Neural cell (in vitro differentiated cells): ENCODE measurements at regions not wholly inside any gene's neighbourhood (a gene's known extent, or its start where the extent isn't known, plus 50 kb on each side); places are given as distances from the start of the nearest gene placed in this dataset.

Experiments used
- EP300 ChIP-seq: fragments of 450-650 bp; conservative IDR thresholded peaks from 2 replicates; pipeline ENCODE4 v1.6.1; 2014; ENCODE audit warnings: antibody characterized with exemption, mild to moderate bottlenecking, moderate library complexity; ENCODE audit not compliant: poor library complexity, severe bottlenecking
- EZH2 ChIP-seq: fragments of 200-600, 300-800 bp; shearing (Covaris generic), sonication (generic); IDR thresholded peaks from 2 replicates; pipeline ENCODE4 v1.6.1; 2014; ENCODE audit warnings: antibody characterized with exemption, low read length, borderline replicate concordance, mild to moderate bottlenecking; ENCODE audit not compliant: insufficient read depth, poor library complexity, severe bottlenecking
- POLR2AphosphoS5 ChIP-seq: IDR thresholded peaks from 2 replicates; pipeline ENCODE4 v1.6.1; 2012
- RAD21 ChIP-seq: fragments of 450-650 bp; conservative IDR thresholded peaks from 2 replicates; pipeline ENCODE4 v1.6.1; 2014; ENCODE audit warnings: antibody characterized with exemption, mild to moderate bottlenecking, moderate library complexity
- SMC3 ChIP-seq: fragments of 450-650 bp; conservative IDR thresholded peaks from 2 replicates; pipeline ENCODE4 v1.6.1; 2014; ENCODE audit warnings: antibody characterized with exemption, mild to moderate bottlenecking, moderate library complexity; ENCODE audit not compliant: poor library complexity
- TAF1 ChIP-seq: IDR thresholded peaks from 2 replicates; pipeline ENCODE4 v1.6.1; 2012; ENCODE audit warnings: low read depth
- TF ChIP-seq, protein P1 (sequence below): IDR thresholded peaks from 2 replicates; pipeline ENCODE4 v1.6.1; 2012; ENCODE audit warnings: borderline replicate concordance
- TF ChIP-seq, protein P2 (sequence below): fragments of 450-650 bp; IDR thresholded peaks from 2 replicates; pipeline ENCODE4 v1.5.1; 2014; ENCODE audit warnings: antibody characterized with exemption, mild to moderate bottlenecking, moderate library complexity; ENCODE audit not compliant: poor library complexity, severe bottlenecking

DNA sequence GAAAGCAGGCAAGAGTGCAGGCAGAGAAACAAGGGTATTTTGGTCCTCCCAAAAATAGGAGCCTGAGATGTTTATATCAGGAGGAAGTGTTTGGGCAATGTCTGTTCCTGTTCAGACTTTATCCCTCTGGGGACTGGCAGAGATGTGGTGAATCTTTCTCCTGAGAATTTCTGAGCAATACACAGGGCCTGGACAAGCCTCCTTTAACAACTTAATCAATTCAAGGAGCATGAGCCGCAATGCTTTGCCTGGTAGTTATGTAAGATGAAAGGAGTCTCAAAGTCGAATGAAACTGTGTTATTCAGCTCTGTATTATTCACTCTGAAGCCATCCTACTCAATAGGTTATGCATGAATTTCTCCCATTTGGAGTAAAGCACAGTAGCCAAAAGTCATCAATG is 365.6 kb downstream of the MAN2A1 start:
- TF ChIP-seq POLR2AphosphoS5, result no peak
- no peak for TF ChIP-seq EP300
- TF ChIP-seq, protein P1, sequence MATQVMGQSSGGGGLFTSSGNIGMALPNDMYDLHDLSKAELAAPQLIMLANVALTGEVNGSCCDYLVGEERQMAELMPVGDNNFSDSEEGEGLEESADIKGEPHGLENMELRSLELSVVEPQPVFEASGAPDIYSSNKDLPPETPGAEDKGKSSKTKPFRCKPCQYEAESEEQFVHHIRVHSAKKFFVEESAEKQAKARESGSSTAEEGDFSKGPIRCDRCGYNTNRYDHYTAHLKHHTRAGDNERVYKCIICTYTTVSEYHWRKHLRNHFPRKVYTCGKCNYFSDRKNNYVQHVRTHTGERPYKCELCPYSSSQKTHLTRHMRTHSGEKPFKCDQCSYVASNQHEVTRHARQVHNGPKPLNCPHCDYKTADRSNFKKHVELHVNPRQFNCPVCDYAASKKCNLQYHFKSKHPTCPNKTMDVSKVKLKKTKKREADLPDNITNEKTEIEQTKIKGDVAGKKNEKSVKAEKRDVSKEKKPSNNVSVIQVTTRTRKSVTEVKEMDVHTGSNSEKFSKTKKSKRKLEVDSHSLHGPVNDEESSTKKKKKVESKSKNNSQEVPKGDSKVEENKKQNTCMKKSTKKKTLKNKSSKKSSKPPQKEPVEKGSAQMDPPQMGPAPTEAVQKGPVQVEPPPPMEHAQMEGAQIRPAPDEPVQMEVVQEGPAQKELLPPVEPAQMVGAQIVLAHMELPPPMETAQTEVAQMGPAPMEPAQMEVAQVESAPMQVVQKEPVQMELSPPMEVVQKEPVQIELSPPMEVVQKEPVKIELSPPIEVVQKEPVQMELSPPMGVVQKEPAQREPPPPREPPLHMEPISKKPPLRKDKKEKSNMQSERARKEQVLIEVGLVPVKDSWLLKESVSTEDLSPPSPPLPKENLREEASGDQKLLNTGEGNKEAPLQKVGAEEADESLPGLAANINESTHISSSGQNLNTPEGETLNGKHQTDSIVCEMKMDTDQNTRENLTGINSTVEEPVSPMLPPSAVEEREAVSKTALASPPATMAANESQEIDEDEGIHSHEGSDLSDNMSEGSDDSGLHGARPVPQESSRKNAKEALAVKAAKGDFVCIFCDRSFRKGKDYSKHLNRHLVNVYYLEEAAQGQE, result no peak
- TF ChIP-seq, protein P2, sequence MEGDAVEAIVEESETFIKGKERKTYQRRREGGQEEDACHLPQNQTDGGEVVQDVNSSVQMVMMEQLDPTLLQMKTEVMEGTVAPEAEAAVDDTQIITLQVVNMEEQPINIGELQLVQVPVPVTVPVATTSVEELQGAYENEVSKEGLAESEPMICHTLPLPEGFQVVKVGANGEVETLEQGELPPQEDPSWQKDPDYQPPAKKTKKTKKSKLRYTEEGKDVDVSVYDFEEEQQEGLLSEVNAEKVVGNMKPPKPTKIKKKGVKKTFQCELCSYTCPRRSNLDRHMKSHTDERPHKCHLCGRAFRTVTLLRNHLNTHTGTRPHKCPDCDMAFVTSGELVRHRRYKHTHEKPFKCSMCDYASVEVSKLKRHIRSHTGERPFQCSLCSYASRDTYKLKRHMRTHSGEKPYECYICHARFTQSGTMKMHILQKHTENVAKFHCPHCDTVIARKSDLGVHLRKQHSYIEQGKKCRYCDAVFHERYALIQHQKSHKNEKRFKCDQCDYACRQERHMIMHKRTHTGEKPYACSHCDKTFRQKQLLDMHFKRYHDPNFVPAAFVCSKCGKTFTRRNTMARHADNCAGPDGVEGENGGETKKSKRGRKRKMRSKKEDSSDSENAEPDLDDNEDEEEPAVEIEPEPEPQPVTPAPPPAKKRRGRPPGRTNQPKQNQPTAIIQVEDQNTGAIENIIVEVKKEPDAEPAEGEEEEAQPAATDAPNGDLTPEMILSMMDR, result no peak
- no peak for TF ChIP-seq TAF1
- no peak for TF ChIP-seq RAD21
- TF ChIP-seq EZH2, result no peak
- no peak for TF ChIP-seq SMC3
